CD4-positive, alpha-beta memory T cell (primary cell): ENCODE measurements at regions not wholly inside any gene's neighbourhood (a gene's known extent, or its start where the extent isn't known, plus 50 kb on each side); places are given as distances from the start of the nearest gene placed in this dataset.

Source experiments
- CTCF ChIA-PET: fragments of 350-600 bp; sonication (Branson Sonifier 250); formaldehyde crosslinking; loops from one replicate; lab custom pipeline; 2021; ENCODE audit warnings: inconsistent platforms; ENCODE audit not compliant: partially characterized antibody; lab: Charles Lee
- POLR2A ChIA-PET: fragments of 350-600 bp; sonication (Branson Sonifier 250); formaldehyde crosslinking; loops from one replicate; lab custom pipeline; 2021; ENCODE audit not compliant: partially characterized antibody; lab: Charles Lee
- DNase-seq, 5 donors: peaks; one replicate each; pipeline versions ENCODE4 v3.0.0 to v3.0.0-alpha.2; 2020 to 2022; ENCODE audit warnings: mixed read lengths in 1 of 5
- H3K27ac ChIP-seq: one replicate; pipeline ENCODE4 v1.7.0; 2013; ENCODE audit warnings: low read depth, low read length
- H3K27me3 ChIP-seq: 2 replicates; pipeline ENCODE4 v1.7.0; 2013; ENCODE audit warnings: mild to moderate bottlenecking, low read length, moderate library complexity; ENCODE audit not compliant: insufficient read depth
- H3K36me3 ChIP-seq: 2 replicates; pipeline ENCODE4 v1.7.0; 2013; ENCODE audit warnings: mild to moderate bottlenecking, low read length, moderate library complexity; ENCODE audit not compliant: insufficient read depth
- H3K4me1 ChIP-seq: 2 replicates; pipeline ENCODE4 v1.7.0; 2013; ENCODE audit warnings: mild to moderate bottlenecking, low read length, moderate library complexity; ENCODE audit not compliant: insufficient read depth
- H3K4me3 ChIP-seq, 2 donors: one replicate each; pipeline ENCODE4 v1.7.0; 2013; ENCODE audit warnings: low read length in 2 of 2, mild to moderate bottlenecking in 1 of 2
- H3K9me3 ChIP-seq, 2 donors: one replicate each; pipeline ENCODE4 v1.7.0; 2013; ENCODE audit warnings: low read length in 2 of 2, control low read depth in 1 of 2; ENCODE audit not compliant: control insufficient read depth in 1 of 2
- H3K27ac Mint-ChIP-seq, 7 donors: one replicate each; pipeline ENCODE4 v1.8.0; 2020 to 2021; ENCODE audit warnings: mixed read lengths in 7 of 7, mild to moderate bottlenecking in 6 of 7, inconsistent platforms in 3 of 7, moderate library complexity in 3 of 7
- H3K27me3 Mint-ChIP-seq, 2 donors: one replicate each; pipeline ENCODE4 v1.8.0; 2020 to 2021; ENCODE audit warnings: mixed read lengths in 2 of 2
- H3K36me3 Mint-ChIP-seq, 2 donors: one replicate each; pipeline ENCODE4 v1.8.0; 2020 to 2021; ENCODE audit warnings: mixed read lengths in 2 of 2, inconsistent platforms in 1 of 2, mild to moderate bottlenecking in 1 of 2
- H3K4me1 Mint-ChIP-seq, 4 donors: one replicate each; pipeline ENCODE4 v1.8.0; 2020 to 2021; ENCODE audit warnings: mixed read lengths in 4 of 4, mild to moderate bottlenecking in 1 of 4
- H3K4me3 Mint-ChIP-seq, 8 donors: one replicate each; pipeline ENCODE4 v1.8.0; 2020 to 2021; ENCODE audit warnings: mixed read lengths in 8 of 8, mild to moderate bottlenecking in 7 of 8, moderate library complexity in 6 of 8, inconsistent platforms in 3 of 8
- H3K9me3 Mint-ChIP-seq, 8 donors: one replicate each; pipeline ENCODE4 v1.8.0; 2020 to 2021; ENCODE audit warnings: mixed read lengths in 8 of 8, mild to moderate bottlenecking in 5 of 8, inconsistent platforms in 3 of 8, moderate library complexity in 1 of 8
- intact Hi-C: fragments of 100-400 bp; cut with micrococcal nuclease; formaldehyde crosslinking; loops from one replicate; pipeline ENCODE4 v1.15.1; 2023

- no peaks in the 10 kb centered on the region for H3K9me3 ChIP-seq
- H3K27ac Mint-ChIP-seq, result no peak overlapping the region
- no peak overlapping the region for H3K27ac ChIP-seq
- no peak overlapping the region for H3K4me3 Mint-ChIP-seq
- ChIA-PET POLR2A (no interaction called here), CTCF (no interaction called here)
- no peaks in the 10 kb centered on the region for H3K4me1 ChIP-seq
- no peak for DNase-seq
- no peaks in the 10 kb centered on the region for H3K36me3 Mint-ChIP-seq
- H3K36me3 ChIP-seq, result no peaks in the 10 kb centered on the region
- intact Hi-C loops, result no loop called here
- H3K9me3 Mint-ChIP-seq, result peaks cover 0 to 4% (median 2%) of the 10 kb centered on the region in 8 donors
- H3K27me3 Mint-ChIP-seq, result no peaks in the 10 kb centered on the region
- H3K4me3 ChIP-seq, result no peak overlapping the region
- no peaks in the 10 kb centered on the region for H3K27me3 ChIP-seq
- no peaks in the 10 kb centered on the region for H3K4me1 Mint-ChIP-seq
These were observed 73.1 kb upstream of the KCNA4 start for GRCh38 chr11:30089921-30090320.

GRCh38 chr11:30091246-30091645, 74.4 kb upstream of the KCNA4 start:
- CTCF ChIA-PET, result no interaction called here
- Histone ChIP-seq H3K4me3 (no peak overlapping the region), H3K36me3 (no peaks in the 10 kb centered on the region), H3K9me3 (no peaks in the 10 kb centered on the region), H3K4me1 (no peaks in the 10 kb centered on the region), H3K27ac (no peak overlapping the region), H3K27me3 (no peaks in the 10 kb centered on the region)
- Mint-ChIP-seq H3K9me3 (peaks cover 0 to 4% (median 2%) of the 10 kb centered on the region in 8 donors), H3K4me1 (no peaks in the 10 kb centered on the region), H3K27me3 (no peaks in the 10 kb centered on the region), H3K27ac (no peak overlapping the region), H3K36me3 (no peaks in the 10 kb centered on the region), H3K4me3 (no peak overlapping the region)
- no peak for DNase-seq
- POLR2A ChIA-PET, result no interaction called here
- intact Hi-C loops, result no loop called here

- no peak for DNase-seq
- peaks cover 0 to under 1% of the 10 kb centered on the region in 2 donors for H3K27me3 Mint-ChIP-seq
- H3K4me1 ChIP-seq, result no peaks in the 10 kb centered on the region
- H3K27ac ChIP-seq, result no peak overlapping the region
- no peak overlapping the region for H3K27ac Mint-ChIP-seq
- no peaks in the 10 kb centered on the region for H3K4me1 Mint-ChIP-seq
- no peaks in the 10 kb centered on the region for H3K27me3 ChIP-seq
- no peak overlapping the region for H3K4me3 Mint-ChIP-seq
- H3K36me3 Mint-ChIP-seq, result no peaks in the 10 kb centered on the region
- no peaks in the 10 kb centered on the region for H3K36me3 ChIP-seq
- CTCF ChIA-PET, result no interaction called here
- intact Hi-C loops, result no loop called here
- H3K9me3 Mint-ChIP-seq, result peaks cover 0 to 4% (median under 1%) of the 10 kb centered on the region in 8 donors
- no peaks in the 10 kb centered on the region for H3K9me3 ChIP-seq
- no peak overlapping the region for H3K4me3 ChIP-seq
- POLR2A ChIA-PET, result no interaction called here
These were observed 74.9 kb upstream of the KCNA4 start for GRCh38 chr11:30091737-30092136.

DNA sequence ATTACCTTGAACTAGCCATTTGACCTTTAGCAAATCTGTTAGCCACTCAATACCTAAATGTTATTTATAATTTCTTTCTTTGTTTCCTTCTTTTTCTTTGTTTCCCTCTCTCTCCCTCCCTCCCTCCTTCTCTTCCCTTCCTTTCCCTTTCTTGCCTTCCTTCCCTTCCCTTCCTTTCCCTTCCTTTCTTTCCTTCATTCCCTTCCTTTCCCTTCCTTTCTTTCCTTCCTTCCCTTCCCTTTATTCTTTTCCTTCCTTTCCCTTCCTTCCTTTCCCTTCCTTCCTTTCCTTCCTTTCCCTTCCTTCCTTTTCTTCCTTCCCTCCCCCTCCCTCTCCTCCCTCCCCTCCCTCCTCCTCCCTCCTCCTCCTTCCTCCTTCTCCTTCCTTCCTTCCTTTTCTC, 75.7 kb upstream of the KCNA4 start:
- Mint-ChIP-seq H3K4me3 (no peak overlapping the region), H3K36me3 (no peaks in the 10 kb centered on the region), H3K27me3 (peaks cover 2% of the 10 kb centered on the region in 2 donors), H3K4me1 (no peaks in the 10 kb centered on the region), H3K27ac (no peak overlapping the region), H3K9me3 (peaks cover 0 to 5% (median 4%) of the 10 kb centered on the region in 8 donors)
- intact Hi-C loops, result no loop called here
- H3K27me3 ChIP-seq, result no peaks in the 10 kb centered on the region
- no peaks in the 10 kb centered on the region for H3K9me3 ChIP-seq
- H3K36me3 ChIP-seq, result no peaks in the 10 kb centered on the region
- no peak overlapping the region for H3K27ac ChIP-seq
- H3K4me3 ChIP-seq, result no peak overlapping the region
- ChIA-PET CTCF (no interaction called here), POLR2A (no interaction called here)
- DNase-seq, result no peak
- H3K4me1 ChIP-seq, result no peaks in the 10 kb centered on the region

DNA sequence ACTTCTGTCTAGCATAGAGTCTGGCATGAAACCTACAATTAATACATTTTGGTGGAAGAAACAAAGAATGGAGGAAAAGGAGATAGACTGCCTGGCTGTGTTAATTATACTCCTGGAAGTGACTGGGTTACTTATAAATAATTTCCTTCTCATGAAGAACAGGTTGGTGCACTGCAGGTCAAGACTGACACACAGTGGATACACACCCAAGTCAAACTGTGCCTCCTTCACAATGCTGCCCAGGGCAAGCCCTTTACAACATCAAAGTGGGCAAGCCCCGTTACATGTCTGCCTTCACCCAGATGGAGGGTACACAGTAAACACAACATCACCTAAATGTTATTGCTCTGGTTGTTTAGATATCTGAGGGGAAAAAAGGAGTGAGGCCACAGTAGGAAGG, 83.7 kb upstream of the KCNA4 start:
- Mint-ChIP-seq H3K4me3 (no peak overlapping the region), H3K9me3 (peaks cover 0 to 32% (median 9%) of the 10 kb centered on the region in 8 donors), H3K4me1 (no peaks in the 10 kb centered on the region), H3K27ac (no peak overlapping the region), H3K36me3 (no peaks in the 10 kb centered on the region), H3K27me3 (peaks cover 4 to 7% of the 10 kb centered on the region in 2 donors)
- no peaks in the 10 kb centered on the region for H3K4me1 ChIP-seq
- H3K36me3 ChIP-seq, result no peaks in the 10 kb centered on the region
- H3K4me3 ChIP-seq, result no peak overlapping the region
- intact Hi-C loops, result no loop called here
- no peaks in the 10 kb centered on the region for H3K9me3 ChIP-seq
- POLR2A ChIA-PET, result no interaction called here
- CTCF ChIA-PET, result no interaction called here
- H3K27me3 ChIP-seq, result no peaks in the 10 kb centered on the region
- no peak for DNase-seq
- no peak overlapping the region for H3K27ac ChIP-seq

DNA sequence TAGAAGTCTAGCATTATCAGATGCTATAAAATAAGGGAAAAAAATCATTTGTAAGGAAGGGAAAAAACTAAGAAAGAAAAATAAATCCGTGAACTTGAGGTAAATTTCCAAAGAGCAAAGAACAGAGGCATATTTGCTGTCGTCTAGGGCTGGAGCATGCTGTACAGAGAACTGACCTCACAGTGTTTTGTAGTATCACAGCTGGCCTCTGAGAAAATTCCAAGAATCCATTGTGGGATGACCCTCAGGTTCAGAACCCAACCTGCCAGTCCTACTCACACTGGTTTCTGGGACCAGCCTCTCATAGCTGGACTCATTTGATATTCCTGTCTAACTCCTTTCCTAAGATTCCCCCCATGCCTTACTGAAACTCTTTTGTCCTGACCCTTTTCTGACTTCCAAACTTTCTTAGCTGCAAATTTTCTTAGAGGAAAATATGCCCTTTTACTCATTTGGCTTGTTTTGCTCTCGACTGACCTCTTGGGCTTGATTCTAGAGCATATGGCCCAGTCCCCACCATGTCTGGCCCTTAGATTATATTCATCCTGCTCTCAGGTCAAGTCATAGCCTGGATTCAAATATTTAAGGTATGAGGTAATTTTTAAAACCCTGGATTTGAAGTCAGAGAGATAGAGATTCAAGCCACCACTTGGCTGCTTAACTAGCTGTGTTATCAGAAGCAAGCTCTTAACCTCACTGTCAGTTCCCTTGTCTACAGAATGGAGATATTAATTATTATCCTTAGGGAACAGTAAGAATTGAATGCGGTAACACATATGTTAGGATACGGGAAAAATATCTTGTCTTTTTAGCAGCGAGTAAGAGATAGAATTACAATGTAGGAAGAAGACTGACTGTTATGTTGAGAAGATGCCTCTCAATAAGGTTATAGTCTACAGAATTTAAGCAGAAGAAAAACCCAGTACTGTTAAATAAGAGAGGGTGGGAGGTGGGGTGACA, 89.7 kb upstream of the KCNA4 start:
- H3K4me1 Mint-ChIP-seq, result no peaks in the 10 kb centered on the region
- CTCF ChIA-PET, result no interaction called here
- Histone ChIP-seq H3K27me3 (no peaks in the 10 kb centered on the region), H3K9me3 (no peaks in the 10 kb centered on the region), H3K27ac (no peak overlapping the region), H3K36me3 (no peaks in the 10 kb centered on the region), H3K4me3 (no peak overlapping the region), H3K4me1 (no peaks in the 10 kb centered on the region)
- H3K27ac Mint-ChIP-seq, result no peak overlapping the region
- no peak overlapping the region for H3K4me3 Mint-ChIP-seq
- POLR2A ChIA-PET, result no interaction called here
- DNase-seq, result no peak
- H3K36me3 Mint-ChIP-seq, result no peaks in the 10 kb centered on the region
- intact Hi-C loops, result no loop called here
- no peaks in the 10 kb centered on the region for H3K27me3 Mint-ChIP-seq
- H3K9me3 Mint-ChIP-seq, result peaks cover 0 to 7% (median 3%) of the 10 kb centered on the region in 8 donors

GRCh38 chr11:30107899-30108298, 91.1 kb upstream of the KCNA4 start:
- POLR2A ChIA-PET, result no interaction called here
- CTCF ChIA-PET, result no interaction called here
- intact Hi-C loops, result no loop called here

More at GRCh38 chr11:30107899-30108298, 91.1 kb upstream of the KCNA4 start:
- Mint-ChIP-seq H3K4me3 (no peak overlapping the region), H3K4me1 (no peaks in the 10 kb centered on the region), H3K27ac (no peak overlapping the region), H3K27me3 (no peaks in the 10 kb centered on the region), H3K36me3 (no peaks in the 10 kb centered on the region), H3K9me3 (peaks cover 0 to 4% (median 0%) of the 10 kb centered on the region in 8 donors)
- Histone ChIP-seq H3K9me3 (no peaks in the 10 kb centered on the region), H3K4me3 (no peak overlapping the region), H3K27ac (no peak overlapping the region), H3K36me3 (no peaks in the 10 kb centered on the region), H3K4me1 (no peaks in the 10 kb centered on the region), H3K27me3 (no peaks in the 10 kb centered on the region)
- no peak for DNase-seq
